Activated effector memory CD4-positive, alpha-beta T cell treated with anti-CD3 and anti-CD28 coated beads, Interleukin-2, amount 50 U/mL, for 16 hours (primary cell): ENCODE measurements at regions not wholly inside any gene's neighbourhood (a gene's known extent, or its start where the extent isn't known, plus 50 kb on each side); places are given as distances from the start of the nearest gene placed in this dataset.
"Not testable (repeated sequence)": the region's sequence is repeated elsewhere in the genome, so short reads cannot be mapped to it uniquely, and the experiment has no call there.

Experiments
- DNase-seq: peaks from one replicate; pipeline ENCODE4 v3.0.0-alpha.2; 2020

DNA sequence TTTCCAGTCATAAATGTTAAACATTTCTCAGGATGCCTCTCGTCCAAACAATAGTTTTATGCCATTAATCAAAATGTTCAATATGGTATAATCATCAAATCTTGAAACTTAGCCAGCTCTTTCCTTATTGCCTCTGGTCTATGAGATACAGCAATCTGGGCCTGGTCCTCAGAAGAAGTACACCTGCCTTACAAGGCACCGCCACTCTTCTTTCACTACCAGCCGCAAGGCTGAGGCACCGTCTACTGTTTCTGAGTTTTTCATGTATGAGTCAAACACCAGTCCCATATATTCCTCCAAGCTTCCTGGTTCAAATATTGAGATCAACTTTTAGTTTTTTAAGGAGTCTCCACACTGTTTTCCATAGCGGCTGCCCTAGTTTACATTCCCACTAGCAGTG lies 600.6 kb upstream of the FAT3 start:
- DNase-seq, result no peak

GRCh38 chr11:91608677-91609076 lies 615.9 kb upstream of the FAT3 start:
- no peak for DNase-seq

DNA sequence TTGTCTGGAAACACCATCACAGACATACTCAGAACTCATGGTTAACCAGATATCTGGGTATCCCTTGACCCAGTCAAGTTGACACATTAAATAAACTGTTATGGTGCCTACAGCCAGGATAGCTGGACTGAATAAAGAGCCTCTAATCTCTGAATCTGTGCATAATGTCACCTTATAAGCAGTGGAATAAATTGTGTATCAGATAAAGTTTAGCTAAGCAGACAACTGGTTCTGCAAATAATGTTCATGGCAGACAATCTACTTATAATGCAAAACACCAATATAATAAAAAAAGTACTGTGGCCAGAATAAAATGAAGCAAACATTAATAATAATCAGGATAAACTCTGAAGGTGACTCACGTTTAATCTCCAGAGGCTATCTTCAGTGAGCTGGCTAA lies 628.5 kb upstream of the FAT3 start:
- DNase-seq, result no peak

GRCh38 chr11:91591021-91591420 lies 633.6 kb upstream of the FAT3 start:
- no peak for DNase-seq

- no peak for DNase-seq
Measured at GRCh38 chr11:91587131-91587530, 637.5 kb upstream of the FAT3 start.

- no peak for DNase-seq
Measured at GRCh38 chr11:91585035-91585801, 639.4 kb upstream of the FAT3 start.

DNA sequence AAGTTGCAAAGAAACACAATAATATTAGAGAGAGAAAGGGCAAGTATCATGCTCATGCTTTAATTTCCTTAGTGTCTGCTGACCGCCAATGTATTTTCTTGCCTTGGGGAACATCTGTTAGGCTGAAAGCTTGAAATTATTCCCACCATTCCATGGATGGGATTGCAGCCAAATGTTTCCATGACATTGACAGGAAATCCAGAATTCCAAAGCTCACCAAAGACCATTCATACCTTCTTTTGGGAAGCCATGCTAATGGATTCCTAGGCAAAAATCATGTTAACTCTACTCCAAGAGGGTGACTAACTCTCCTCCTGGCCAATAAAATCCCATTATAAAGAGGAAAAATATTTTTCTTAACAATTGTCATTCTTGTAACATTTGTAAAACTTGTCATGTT lies 661.4 kb upstream of the FAT3 start:
- DNase-seq, result no peak

GRCh38 chr11:91560434-91560833 lies 664.2 kb upstream of the FAT3 start:
- no peak for DNase-seq

DNA sequence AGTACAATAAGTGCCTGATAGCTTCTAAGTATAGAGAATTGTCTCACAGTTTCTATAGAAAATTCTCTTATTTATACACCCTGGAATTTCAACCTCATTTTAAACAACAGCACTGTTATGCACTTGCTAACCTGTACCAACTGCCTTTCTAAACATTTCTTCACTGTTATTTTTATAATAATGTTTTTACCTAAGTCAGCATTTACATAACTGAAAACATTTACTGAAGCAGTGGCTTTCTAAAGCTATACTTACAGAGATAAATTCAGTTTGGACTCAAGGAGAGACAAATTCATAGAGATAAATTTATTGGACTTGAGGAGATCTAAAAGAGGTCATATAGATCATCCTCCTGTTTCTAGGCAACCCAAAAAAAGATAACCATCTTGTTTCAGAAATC lies 686.6 kb upstream of the FAT3 start:
- no peak for DNase-seq

GRCh38 chr11:91536366-91536765 lies 688.3 kb upstream of the FAT3 start:
- no peak for DNase-seq

- DNase-seq, result no peak
Measured at GRCh38 chr11:91528965-91529364, 695.7 kb upstream of the FAT3 start.

GRCh38 chr11:91527380-91528030 lies 697.1 kb upstream of the FAT3 start:
- DNase-seq, result no peak

GRCh38 chr11:91513734-91514133 lies 710.9 kb upstream of the FAT3 start:
- DNase-seq, result no peak

GRCh38 chr11:91497847-91498246 lies 726.8 kb upstream of the FAT3 start:
- DNase-seq, result no peak

- DNase-seq, result no peak
Measured at GRCh38 chr11:91495837-91496236, 728.8 kb upstream of the FAT3 start.

DNA sequence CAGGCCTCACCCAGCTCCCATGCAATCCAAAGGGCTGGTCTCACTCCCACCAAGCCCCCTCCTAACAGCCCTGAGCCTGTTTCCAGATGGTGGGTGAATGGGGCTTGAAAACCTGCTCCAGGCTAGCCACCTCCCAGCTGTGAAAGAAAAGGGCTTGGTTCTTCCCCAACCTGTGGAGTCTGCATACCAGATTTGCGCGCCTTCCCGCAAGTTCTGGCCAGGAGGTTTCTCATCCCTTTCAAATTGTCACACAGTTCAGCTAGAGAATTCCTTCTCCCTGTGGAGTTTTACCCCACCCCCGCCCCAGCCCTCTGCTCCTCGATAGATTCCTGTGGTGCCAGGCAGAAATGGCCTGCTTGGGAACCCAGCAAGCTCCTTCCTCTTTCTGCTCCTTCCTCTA lies 734.6 kb upstream of the FAT3 start:
- DNase-seq, result no peak

GRCh38 chr11:91483956-91484355 lies 740.7 kb upstream of the FAT3 start:
- DNase-seq, result not testable (repeated sequence)

DNA sequence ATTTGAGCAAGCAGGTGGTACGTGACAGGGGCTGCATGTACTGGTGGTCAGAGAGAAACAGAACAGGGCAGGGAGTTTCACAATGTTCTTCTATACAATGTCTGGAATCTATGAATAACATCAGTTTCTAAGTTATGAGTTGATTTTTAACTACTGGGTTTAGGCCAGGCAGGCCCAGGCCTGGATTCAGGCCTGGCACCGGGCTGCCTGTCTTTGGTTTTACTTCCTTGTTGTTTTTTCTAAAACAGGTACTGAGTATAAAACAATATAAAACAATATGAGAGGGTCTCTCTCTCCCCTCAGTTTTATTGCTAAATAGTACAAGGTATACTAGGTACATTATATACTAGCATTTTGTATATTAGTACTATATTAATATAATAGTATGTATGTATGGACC lies 742.7 kb upstream of the FAT3 start:
- DNase-seq, result not testable (repeated sequence)

DNA sequence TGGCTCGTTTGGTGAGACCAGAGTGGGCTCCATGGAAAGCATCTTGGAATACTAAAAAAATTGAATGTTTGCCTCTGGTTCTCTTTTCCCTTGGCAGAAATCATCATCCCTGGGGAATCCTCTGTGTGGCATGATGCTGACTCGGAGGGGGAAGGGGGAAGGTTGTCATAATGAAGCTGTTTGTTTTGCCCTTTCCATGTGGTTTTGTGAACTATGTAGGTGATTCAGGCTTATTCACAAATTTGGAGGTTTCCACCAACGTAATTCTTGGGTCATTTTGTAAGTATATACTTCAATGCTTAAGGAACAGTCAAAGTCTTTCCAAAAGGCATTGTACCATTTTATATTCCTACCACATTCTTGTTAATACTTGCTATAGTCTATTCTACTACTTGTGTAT lies 754.0 kb upstream of the FAT3 start:
- no peak for DNase-seq

DNA sequence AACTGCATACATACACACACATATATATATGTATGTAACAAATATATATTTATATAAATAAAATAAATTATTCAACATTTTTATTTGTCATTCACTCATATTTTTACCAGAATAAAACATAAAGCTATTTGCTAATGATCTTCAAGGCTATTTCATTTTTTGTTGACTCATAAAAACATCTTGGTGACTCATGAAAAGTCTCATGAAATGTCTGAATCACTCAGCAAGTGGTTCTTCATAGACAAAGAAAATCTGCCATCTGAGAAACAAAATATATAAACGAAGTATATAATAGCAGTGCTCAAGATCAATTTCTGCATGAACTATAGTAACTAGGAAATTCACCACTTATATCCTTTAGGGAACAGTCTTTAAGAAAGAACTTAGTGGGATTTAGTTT lies 764.8 kb upstream of the FAT3 start:
- DNase-seq, result no peak

DNA sequence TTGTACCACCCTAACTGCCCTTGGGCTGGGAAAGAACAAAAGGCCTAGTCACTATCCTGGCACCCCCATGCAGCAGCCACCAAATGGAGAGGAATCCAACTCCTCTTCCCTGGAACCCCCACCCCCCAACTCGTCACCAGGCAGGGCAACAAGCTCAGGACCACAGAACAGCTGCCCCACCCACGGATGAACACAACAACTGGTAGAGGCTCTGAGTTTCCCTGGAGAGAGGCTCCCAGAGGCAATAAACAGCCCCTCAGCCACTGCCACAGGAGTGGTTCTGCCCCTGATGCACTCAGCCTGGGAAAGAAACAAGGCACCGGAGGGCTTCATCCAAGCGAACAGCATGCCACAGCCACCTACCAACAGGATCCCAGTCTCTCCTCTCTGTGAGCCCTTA lies 778.4 kb upstream of the FAT3 start:
- DNase-seq, result no peak

DNA sequence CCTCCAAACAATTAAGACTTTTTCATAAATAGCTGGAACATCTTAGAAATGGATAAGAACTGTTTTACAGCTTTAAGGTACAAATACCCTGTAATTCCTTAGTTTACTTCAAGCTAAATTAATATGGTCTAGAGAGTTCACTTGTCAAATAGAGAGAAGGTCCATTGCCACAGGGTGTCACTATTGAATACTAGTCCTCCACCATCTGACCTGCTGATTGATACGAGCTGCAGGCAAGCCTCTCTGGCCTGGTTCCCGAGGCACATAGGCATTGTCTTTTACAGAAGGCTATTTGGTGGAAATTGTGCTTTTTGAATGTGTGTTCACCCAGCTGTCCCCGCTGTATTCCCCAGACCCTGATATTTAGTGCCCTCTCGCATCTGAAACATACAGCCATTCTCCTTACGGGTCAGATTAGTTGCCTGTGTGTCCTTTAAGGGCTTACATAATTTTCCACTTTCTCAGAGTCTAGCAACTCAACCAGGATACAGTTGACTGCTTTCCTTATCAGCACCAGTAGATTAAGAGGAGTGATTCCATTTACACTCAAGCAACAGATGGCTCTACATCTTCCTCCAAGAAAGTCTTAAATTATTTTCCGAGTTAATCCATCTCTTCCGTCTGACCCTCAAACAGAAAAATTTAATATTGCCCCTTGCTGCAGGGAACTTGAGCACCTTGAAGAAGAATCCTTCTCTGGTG lies 788.8 kb upstream of the FAT3 start:
- no peak for DNase-seq

DNA sequence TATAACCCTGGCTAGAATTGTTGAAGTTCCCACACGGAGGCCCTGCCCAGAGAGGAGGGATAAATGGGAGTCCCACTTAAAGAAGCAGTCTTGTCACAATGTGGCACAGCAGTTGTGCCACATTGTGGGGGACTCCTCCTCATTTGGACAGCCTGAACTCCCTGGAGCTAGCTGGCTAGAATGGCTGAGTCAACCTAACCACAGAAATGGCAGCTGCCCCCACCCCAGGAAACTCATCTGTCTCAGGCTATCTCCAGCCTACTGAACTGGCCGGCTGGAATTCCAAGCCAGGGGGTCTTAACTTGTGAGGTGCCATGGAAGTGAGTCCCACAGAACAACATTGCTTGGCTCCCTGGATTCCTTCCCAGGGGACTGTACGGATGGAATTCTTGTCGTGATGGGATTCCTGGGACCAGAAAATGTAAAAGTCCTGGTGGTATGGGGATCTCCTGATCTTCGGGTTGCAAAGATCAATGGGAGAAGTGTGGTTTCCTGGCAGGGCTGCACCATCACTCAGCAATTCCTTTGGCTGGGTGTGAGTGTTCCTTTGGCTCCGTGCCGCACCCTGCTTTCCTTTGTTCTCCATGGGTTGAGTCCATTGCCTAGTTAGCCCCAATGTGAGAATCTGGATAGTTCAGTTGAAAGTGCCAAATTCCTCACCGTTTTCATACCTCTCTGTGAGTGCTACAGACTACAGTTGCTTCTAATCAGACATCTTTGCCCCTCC lies 791.2 kb upstream of the FAT3 start:
- DNase-seq, result no peak

DNA sequence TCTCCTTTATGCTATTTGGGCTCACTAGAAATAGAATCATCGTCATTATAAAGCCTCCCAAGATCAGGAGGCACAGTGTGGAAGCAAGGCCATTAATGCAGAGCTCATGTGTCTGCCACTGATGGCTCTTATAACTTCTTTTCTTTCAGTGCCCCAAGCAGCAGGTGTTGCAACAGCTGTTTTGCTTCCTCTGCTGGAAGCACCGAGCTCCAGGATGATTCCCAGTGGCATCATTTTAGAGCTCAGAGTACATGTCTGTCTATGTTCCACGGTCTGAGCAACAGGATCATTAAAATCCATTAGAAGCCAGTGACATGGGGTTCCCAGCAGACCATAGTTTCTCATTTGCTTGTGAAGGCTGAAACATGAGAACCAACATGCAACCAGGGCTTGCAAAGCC lies 803.0 kb upstream of the FAT3 start:
- no peak for DNase-seq
